SK-N-SH (cell line): ENCODE measurements at regions not wholly inside any gene's neighbourhood (a gene's known extent, or its start where the extent isn't known, plus 50 kb on each side); places are given as distances from the start of the nearest gene placed in this dataset.

ENCODE experiments used
- CTCF ChIA-PET: fragments of 300-600, 350-600 bp; formaldehyde crosslinking; extraction: SDS; loops from one replicate; lab custom pipeline; 2021; lab: Yijun Ruan, JAX
- POLR2A ChIA-PET: fragments of 350-600 bp; sonication (Branson Sonifier 250); formaldehyde crosslinking; extraction: SDS; loops from one replicate; lab custom pipeline; 2020; ENCODE audit warnings: antibody characterized with exemption, inconsistent platforms; lab: Yijun Ruan, JAX
- DNase-seq: peaks from one replicate; pipeline ENCODE4 v3.0.0; 2012
- H2AFZ ChIP-seq: fragments of 200-600 bp; sonication (generic); 2 replicates; pipeline ENCODE4 v1.8.1; 2016; ENCODE audit warnings: antibody characterized with exemption, mild to moderate bottlenecking, low read depth
- H3F3A ChIP-seq: fragments of 200-600 bp; sonication (generic); replicated peaks from 2 replicates; pipeline ENCODE3; 2016; ENCODE audit warnings: antibody characterized with exemption, mild to moderate bottlenecking; ENCODE audit not compliant: insufficient read depth
- H3K27ac ChIP-seq, 2 experiments: fragments of 200-500 bp in 1 of 2; fragments of 200-600 bp in 1 of 2; sonication (Bioruptor generic) in 1 of 2; sonication (generic), shearing (Covaris generic) in 1 of 2; 2 replicates each; pipeline versions ENCODE4 v1.5.1 to v1.6.1; 2014 to 2016; ENCODE audit warnings: low read depth in 2 of 2, inconsistent platforms in 1 of 2, low read length in 1 of 2, mild to moderate bottlenecking in 1 of 2, mixed read lengths in 1 of 2
- H3K27me3 ChIP-seq: fragments of 200-600 bp; sonication (generic), shearing (Covaris generic); 2 replicates; pipeline ENCODE4 v1.6.1; 2016; ENCODE audit warnings: mixed run types; ENCODE audit not compliant: insufficient read depth
- H3K36me3 ChIP-seq, 2 experiments: fragments of 200-500 bp in 1 of 2; fragments of 200-600 bp in 1 of 2; sonication (Bioruptor generic) in 1 of 2; sonication (generic) in 1 of 2; replicated peaks in 1 of 2; 2 replicates each; pipeline versions ENCODE3 to v1.5.1; 2014 to 2016; ENCODE audit warnings: low read length in 1 of 2, mild to moderate bottlenecking in 1 of 2; ENCODE audit not compliant: insufficient read depth in 2 of 2, control insufficient read depth in 1 of 2
- H3K4me1 ChIP-seq, 2 experiments: fragments of 200-500 bp in 1 of 2; fragments of 200-600 bp in 1 of 2; sonication (Bioruptor generic) in 1 of 2; sonication (generic), shearing (Covaris generic) in 1 of 2; 2 replicates each; pipeline versions ENCODE4 v1.5.1 to v1.6.1; 2014 to 2016; ENCODE audit warnings: low read depth in 1 of 2, low read length in 1 of 2, mixed run types in 1 of 2; ENCODE audit not compliant: insufficient read depth in 2 of 2, control insufficient read depth in 1 of 2
- H3K4me2 ChIP-seq: fragments of 200-600 bp; sonication (generic), shearing (Covaris generic); 2 replicates; pipeline ENCODE4 v1.6.1; 2017; ENCODE audit warnings: mixed run types
- H3K4me3 ChIP-seq, 2 experiments: fragments of 200-500 bp in 1 of 2; fragments of 200-600 bp in 1 of 2; sonication (Bioruptor generic) in 1 of 2; sonication (generic), shearing (Covaris generic) in 1 of 2; 2 replicates each; pipeline versions ENCODE4 v1.5.1 to v1.8.1; 2014 to 2016; ENCODE audit warnings: low read depth in 2 of 2, inconsistent platforms in 1 of 2, low read length in 1 of 2, mild to moderate bottlenecking in 1 of 2, mixed read lengths in 1 of 2, moderate library complexity in 1 of 2
- H3K79me2 ChIP-seq: fragments of 200-600 bp; sonication (generic); 2 replicates; pipeline ENCODE4 v1.8.1; 2017; ENCODE audit warnings: mild to moderate bottlenecking; ENCODE audit not compliant: insufficient read depth
- H3K9ac ChIP-seq: fragments of 200-600 bp; sonication (generic); 2 replicates; pipeline ENCODE4 v1.6.1; 2017; ENCODE audit warnings: mixed run types
- H3K9me2 ChIP-seq: fragments of 200-600 bp; sonication (generic); 2 replicates; pipeline ENCODE4 v1.6.1; 2017; ENCODE audit warnings: mixed run types
- H3K9me3 ChIP-seq: fragments of 200-600 bp; sonication (generic); 2 replicates; pipeline ENCODE4 v1.6.1; 2017; ENCODE audit warnings: mixed run types, mild to moderate bottlenecking, moderate library complexity
- H4K20me1 ChIP-seq: fragments of 200-600 bp; sonication (generic); 2 replicates; pipeline ENCODE4 v1.6.1; 2017; ENCODE audit warnings: mild to moderate bottlenecking, mixed run types; ENCODE audit not compliant: insufficient read depth
- CHD2 ChIP-seq: fragments of 150-350 bp; IDR thresholded peaks from 2 replicates; pipeline ENCODE4 v1.6.1; 2018; ENCODE audit warnings: low read length; ENCODE audit not compliant: partially characterized antibody
- ELF1 ChIP-seq: IDR thresholded peaks from 2 replicates; pipeline ENCODE4 v1.4.0; 2012
- EZH2phosphoT487 ChIP-seq: fragments of 200-600 bp; sonication (generic); IDR thresholded peaks from 2 replicates; pipeline ENCODE4 v1.6.1; 2017; ENCODE audit warnings: low read depth, mixed run types, mild to moderate bottlenecking, antibody characterized with exemption, moderate library complexity, borderline replicate concordance
- FOXJ3 ChIP-seq: sonication (generic); formaldehyde crosslinking; IDR thresholded peaks from 2 replicates; pipeline ENCODE4 v1.5.1; 2020; ENCODE audit warnings: mild to moderate bottlenecking, missing genetic modification reagents
- GABPA ChIP-seq: IDR thresholded peaks from 2 replicates; pipeline ENCODE4 v1.4.0; 2012; ENCODE audit warnings: low read depth, mild to moderate bottlenecking
- GATA2 ChIP-seq: sonication (generic); formaldehyde crosslinking; IDR thresholded peaks from 2 replicates; pipeline ENCODE4 v1.5.0; 2020; ENCODE audit warnings: mild to moderate bottlenecking, missing genetic modification reagents
- JUND ChIP-seq: IDR thresholded peaks from 2 replicates; pipeline ENCODE4 v1.4.0; 2012
- MEF2A ChIP-seq: IDR thresholded peaks from 2 replicates; pipeline ENCODE4 v1.4.0; 2012; ENCODE audit warnings: low read depth, borderline replicate concordance
- MXI1 ChIP-seq: IDR thresholded peaks from 2 replicates; pipeline ENCODE4 v1.6.1; 2012; ENCODE audit warnings: mild to moderate bottlenecking, low read depth, low read length, improper control_type of control experiment
- NFIC ChIP-seq: IDR thresholded peaks from 2 replicates; pipeline ENCODE4 v1.4.0; 2012; ENCODE audit warnings: borderline replicate concordance
- NRF1 ChIP-seq: IDR thresholded peaks from 2 replicates; pipeline ENCODE4 v1.6.1; 2012; ENCODE audit warnings: low read depth, mild to moderate bottlenecking, low read length
- SIN3A ChIP-seq: IDR thresholded peaks from 2 replicates; pipeline ENCODE4 v1.6.1; 2012; ENCODE audit warnings: low read depth, mild to moderate bottlenecking, low read length, moderate library complexity, borderline replicate concordance
- SMC3 ChIP-seq: IDR thresholded peaks from 2 replicates; pipeline ENCODE4 v1.6.1; 2012; ENCODE audit warnings: low read depth, low read length, improper control_type of control experiment
- TAF1 ChIP-seq: IDR thresholded peaks from 2 replicates; pipeline ENCODE4 v1.6.1; 2012; ENCODE audit warnings: low read depth, mild to moderate bottlenecking, low read length, moderate library complexity, borderline replicate concordance
- YY1 ChIP-seq: IDR thresholded peaks from 2 replicates; pipeline ENCODE4 v1.4.0; 2012; ENCODE audit warnings: low read depth, mild to moderate bottlenecking
- WGBS: methylation state at CpG from one replicate; pipeline ENCODE4 v1.1.6; 2017; ENCODE audit warnings: low lambda C conversion rate; 5-methylcytosine and 5-hydroxymethylcytosine counted together
- TF ChIP-seq, protein P1 (sequence below): IDR thresholded peaks from 2 replicates; pipeline ENCODE4 v1.6.1; 2012; ENCODE audit warnings: mild to moderate bottlenecking, low read depth, low read length, moderate library complexity
- TF ChIP-seq, protein P2 (sequence below): IDR thresholded peaks from 2 replicates; pipeline ENCODE4 v1.4.0; 2012; ENCODE audit warnings: low read depth, borderline replicate concordance
- TF ChIP-seq, protein P3 (sequence below): IDR thresholded peaks from 2 replicates; pipeline ENCODE4 v1.4.0; 2012; ENCODE audit warnings: low read depth
- TF ChIP-seq, protein P4 (sequence below): fragments of 150-350 bp; IDR thresholded peaks from 2 replicates; pipeline ENCODE4 v1.6.1; 2016; ENCODE audit warnings: mild to moderate bottlenecking, low read depth, low read length

DNA sequence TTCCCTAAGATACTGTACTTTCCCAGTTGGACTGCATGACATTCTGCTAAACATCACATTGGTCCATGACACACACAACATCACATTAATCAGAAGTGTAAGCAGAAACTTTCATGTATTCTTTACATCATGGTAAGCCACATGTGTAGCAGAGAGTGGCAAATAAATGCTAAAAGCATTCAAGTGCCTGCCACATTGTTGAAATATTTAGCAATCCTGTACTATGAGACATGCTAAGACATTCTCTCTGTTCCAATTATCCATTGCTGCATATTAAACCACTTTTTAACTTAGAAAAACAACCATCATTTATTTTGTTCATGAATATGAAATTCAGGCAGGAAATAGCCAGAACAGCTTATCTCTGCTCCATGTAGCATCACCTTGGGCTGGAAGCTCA is 207.7 kb upstream of the GJE1 start:
- Histone ChIP-seq H3K36me3 (peaks cover 0 to 7% of the 10 kb centered on the region in 2 experiments), H3F3A (peaks cover 9% of the 10 kb centered on the region), H3K9me2 (no peaks in the 10 kb centered on the region), H3K4me3 (no peak overlapping the region), H3K9me3 (no peaks in the 10 kb centered on the region), H3K79me2 (peaks cover 4% of the 10 kb centered on the region; the same call in 1 of the 2 replicates), H2AFZ (no peak overlapping the region), H3K4me2 (no peak overlapping the region), H3K27me3 (no peaks in the 10 kb centered on the region), H3K4me1 (no peaks in the 10 kb centered on the region), H3K9ac (no peak overlapping the region), H4K20me1 (no peaks in the 10 kb centered on the region), H3K27ac (0 out of 4 replicates have a peak overlapping the region, but pooled peaks of 1 of the 2 experiments have one; percentile 14)
- DNase-seq, result no peak
- no peak for TF ChIP-seq YY1
- TF ChIP-seq EZH2phosphoT487, result no peak
- no peak for TF ChIP-seq MXI1
- no peak for TF ChIP-seq MEF2A
- TF ChIP-seq SMC3, result no peak
- TF ChIP-seq, protein P1, sequence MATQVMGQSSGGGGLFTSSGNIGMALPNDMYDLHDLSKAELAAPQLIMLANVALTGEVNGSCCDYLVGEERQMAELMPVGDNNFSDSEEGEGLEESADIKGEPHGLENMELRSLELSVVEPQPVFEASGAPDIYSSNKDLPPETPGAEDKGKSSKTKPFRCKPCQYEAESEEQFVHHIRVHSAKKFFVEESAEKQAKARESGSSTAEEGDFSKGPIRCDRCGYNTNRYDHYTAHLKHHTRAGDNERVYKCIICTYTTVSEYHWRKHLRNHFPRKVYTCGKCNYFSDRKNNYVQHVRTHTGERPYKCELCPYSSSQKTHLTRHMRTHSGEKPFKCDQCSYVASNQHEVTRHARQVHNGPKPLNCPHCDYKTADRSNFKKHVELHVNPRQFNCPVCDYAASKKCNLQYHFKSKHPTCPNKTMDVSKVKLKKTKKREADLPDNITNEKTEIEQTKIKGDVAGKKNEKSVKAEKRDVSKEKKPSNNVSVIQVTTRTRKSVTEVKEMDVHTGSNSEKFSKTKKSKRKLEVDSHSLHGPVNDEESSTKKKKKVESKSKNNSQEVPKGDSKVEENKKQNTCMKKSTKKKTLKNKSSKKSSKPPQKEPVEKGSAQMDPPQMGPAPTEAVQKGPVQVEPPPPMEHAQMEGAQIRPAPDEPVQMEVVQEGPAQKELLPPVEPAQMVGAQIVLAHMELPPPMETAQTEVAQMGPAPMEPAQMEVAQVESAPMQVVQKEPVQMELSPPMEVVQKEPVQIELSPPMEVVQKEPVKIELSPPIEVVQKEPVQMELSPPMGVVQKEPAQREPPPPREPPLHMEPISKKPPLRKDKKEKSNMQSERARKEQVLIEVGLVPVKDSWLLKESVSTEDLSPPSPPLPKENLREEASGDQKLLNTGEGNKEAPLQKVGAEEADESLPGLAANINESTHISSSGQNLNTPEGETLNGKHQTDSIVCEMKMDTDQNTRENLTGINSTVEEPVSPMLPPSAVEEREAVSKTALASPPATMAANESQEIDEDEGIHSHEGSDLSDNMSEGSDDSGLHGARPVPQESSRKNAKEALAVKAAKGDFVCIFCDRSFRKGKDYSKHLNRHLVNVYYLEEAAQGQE, result no peak
- TF ChIP-seq TAF1, result no peak
- no peak for TF ChIP-seq CHD2
- TF ChIP-seq ELF1, result no peak
- no peak for TF ChIP-seq GABPA
- no peak for TF ChIP-seq JUND
- TF ChIP-seq GATA2 (CRISPR knock-in tag), result no peak
- no peak for TF ChIP-seq FOXJ3 (CRISPR knock-in tag)
- TF ChIP-seq, protein P2, sequence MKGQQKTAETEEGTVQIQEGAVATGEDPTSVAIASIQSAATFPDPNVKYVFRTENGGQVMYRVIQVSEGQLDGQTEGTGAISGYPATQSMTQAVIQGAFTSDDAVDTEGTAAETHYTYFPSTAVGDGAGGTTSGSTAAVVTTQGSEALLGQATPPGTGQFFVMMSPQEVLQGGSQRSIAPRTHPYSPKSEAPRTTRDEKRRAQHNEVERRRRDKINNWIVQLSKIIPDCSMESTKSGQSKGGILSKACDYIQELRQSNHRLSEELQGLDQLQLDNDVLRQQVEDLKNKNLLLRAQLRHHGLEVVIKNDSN, result no peak
- CTCF ChIA-PET, result interaction anchor here (0.7 kb wide), 1 partner anchor 1651 kb away, joined by 3 read pairs; no protein-coding TSS in a partner anchor
- POLR2A ChIA-PET, result no interaction called here

DNA sequence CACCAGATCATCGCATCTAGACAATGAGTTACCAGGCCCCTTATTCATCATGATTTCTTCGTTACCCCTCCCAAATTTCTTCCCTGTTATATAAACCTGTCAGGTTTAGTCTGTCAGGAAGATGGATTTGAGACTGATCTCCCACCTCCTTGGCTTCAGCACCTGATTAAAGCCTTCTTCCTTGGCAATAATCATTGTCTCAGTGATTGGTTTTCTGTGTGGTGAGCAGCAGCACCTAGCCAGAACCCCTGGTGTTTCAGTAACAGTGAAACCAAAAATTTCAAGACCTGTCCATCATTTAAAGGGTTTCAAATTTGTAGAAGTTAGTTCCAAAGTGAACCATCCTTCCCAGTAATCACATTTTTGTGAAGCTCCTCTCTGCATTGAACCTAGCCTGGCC is 209.8 kb upstream of the GJE1 start:
- no peak overlapping the region for H3K9ac ChIP-seq
- no peak for DNase-seq
- H4K20me1 ChIP-seq, result no peaks in the 10 kb centered on the region
- H3K27me3 ChIP-seq, result no peaks in the 10 kb centered on the region
- H3K27ac ChIP-seq, result no peak overlapping the region
- H3K9me3 ChIP-seq, result no peaks in the 10 kb centered on the region
- no peak overlapping the region for H2AFZ ChIP-seq
- H3K36me3 ChIP-seq, result peaks cover 0 to 7% of the 10 kb centered on the region in 2 experiments
- H3K9me2 ChIP-seq, result no peaks in the 10 kb centered on the region
- POLR2A ChIA-PET, result no interaction called here
- H3K79me2 ChIP-seq, result peaks cover 4% of the 10 kb centered on the region; the same call in 1 of the 2 replicates
- CTCF ChIA-PET, result no interaction called here
- H3K4me2 ChIP-seq, result no peak overlapping the region
- no peaks in the 10 kb centered on the region for H3K4me1 ChIP-seq
- H3K4me3 ChIP-seq, result no peak overlapping the region
- 28% methylated on average over 2 of the region's 2 CpGs for WGBS
- H3F3A ChIP-seq, result peaks cover 9% of the 10 kb centered on the region
- TF ChIP-seq, protein P1, result no peak
- no peak for TF ChIP-seq SIN3A
- no peak for TF ChIP-seq NFIC
- TF ChIP-seq, protein P3, sequence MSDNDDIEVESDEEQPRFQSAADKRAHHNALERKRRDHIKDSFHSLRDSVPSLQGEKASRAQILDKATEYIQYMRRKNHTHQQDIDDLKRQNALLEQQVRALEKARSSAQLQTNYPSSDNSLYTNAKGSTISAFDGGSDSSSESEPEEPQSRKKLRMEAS, result no peak
- TF ChIP-seq, protein P4, sequence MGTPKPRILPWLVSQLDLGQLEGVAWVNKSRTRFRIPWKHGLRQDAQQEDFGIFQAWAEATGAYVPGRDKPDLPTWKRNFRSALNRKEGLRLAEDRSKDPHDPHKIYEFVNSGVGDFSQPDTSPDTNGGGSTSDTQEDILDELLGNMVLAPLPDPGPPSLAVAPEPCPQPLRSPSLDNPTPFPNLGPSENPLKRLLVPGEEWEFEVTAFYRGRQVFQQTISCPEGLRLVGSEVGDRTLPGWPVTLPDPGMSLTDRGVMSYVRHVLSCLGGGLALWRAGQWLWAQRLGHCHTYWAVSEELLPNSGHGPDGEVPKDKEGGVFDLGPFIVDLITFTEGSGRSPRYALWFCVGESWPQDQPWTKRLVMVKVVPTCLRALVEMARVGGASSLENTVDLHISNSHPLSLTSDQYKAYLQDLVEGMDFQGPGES, result no peak
- TF ChIP-seq NRF1, result no peak
